ENCODE measurements at regions not wholly inside any gene's neighbourhood (a gene's known extent, or its start where the extent isn't known, plus 50 kb on each side); places are given as distances from the start of the nearest gene placed in this dataset.
A peak's percentile ranks its signal among the peaks of the same experiment; 100 is the strongest.

GRCh38 chr3:116947148-116947547 lies 237.6 kb downstream of the TUSC7 start:
- Histone ChIP-seq H3K4me1 (replicated peaks in 1 of 2) (peaks cover under 1 to 9% of the 10 kb centered on the region in 2 donors), H3K27ac (no peak overlapping the region), H3K27me3 (no peaks in the 10 kb centered on the region), H3K36me3 (replicated peaks in 1 of 2) (no peaks in the 10 kb centered on the region), H3K4me3 (no peak overlapping the region), H3K9me3 (replicated peaks in 1 of 3) (no peaks in the 10 kb centered on the region)
- WGBS, 4 donors = 94 to 98% (median 97%) methylated on average over 3 of the region's 3 CpGs
- TF ChIP-seq POLR2A (IDR thresholded peaks at IDR 0.05) (no peak), CTCF (IDR thresholded peaks at IDR 0.05) (no peak)
- intact Hi-C loops (cut with DNase I) = no loop called here
- no peak for DNase-seq

- Histone ChIP-seq H3K27me3 (no peaks in the 10 kb centered on the region), H3K27ac (no peak overlapping the region), H3K4me1 (replicated peaks in 1 of 2) (peaks cover 6 to 16% of the 10 kb centered on the region in 2 donors), H3K9me3 (replicated peaks in 1 of 3) (no peaks in the 10 kb centered on the region), H3K4me3 (no peak overlapping the region), H3K36me3 (replicated peaks in 1 of 2) (no peaks in the 10 kb centered on the region)
- intact Hi-C loops (cut with DNase I) = no loop called here
- no peak for DNase-seq
- no peak for TF ChIP-seq POLR2A (IDR thresholded peaks at IDR 0.05)
- 85 to 91% (median 89%) methylated on average over 3 of the region's 3 CpGs for WGBS, 4 donors
Measured at GRCh38 chr3:116947809-116948208, 238.2 kb downstream of the TUSC7 start.

GRCh38 chr3:116950301-116951055 lies 240.9 kb downstream of the TUSC7 start:
- 81 to 83% (median 83%) methylated on average over 7 of the region's 7 CpGs for WGBS, 4 donors

GRCh38 chr3:116951610-116952009 lies 242.0 kb downstream of the TUSC7 start:
- peak overlapping the region in 1 of 5 donors; percentile 29 for H3K27ac ChIP-seq
- H3K4me3 ChIP-seq = no peak overlapping the region
- no peak for DNase-seq
- no peaks in the 10 kb centered on the region for H3K9me3 ChIP-seq (replicated peaks in 1 of 3)
- H3K36me3 ChIP-seq (replicated peaks in 1 of 2) = no peaks in the 10 kb centered on the region
- H3K27me3 ChIP-seq = no peaks in the 10 kb centered on the region
- peaks cover 6 to 25% of the 10 kb centered on the region in 2 donors for H3K4me1 ChIP-seq (replicated peaks in 1 of 2)
- intact Hi-C loops (cut with DNase I) = no loop called here
- 75 to 76% (median 75%) methylated on average over 3 of the region's 3 CpGs for WGBS, 4 donors
- TF ChIP-seq CTCF (IDR thresholded peaks at IDR 0.05) (no peak), POLR2A (IDR thresholded peaks at IDR 0.05) (no peak)

More at GRCh38 chr3:116950301-116951055, 240.9 kb downstream of the TUSC7 start:
- DNase-seq = no peak
- H3K4me3 ChIP-seq = no peak overlapping the region
- intact Hi-C loops (cut with DNase I) = no loop called here
- TF ChIP-seq POLR2A (IDR thresholded peaks at IDR 0.05) (no peak), CTCF (IDR thresholded peaks at IDR 0.05) (no peak)
- no peaks in the 10 kb centered on the region for H3K27me3 ChIP-seq
- H3K27ac ChIP-seq = peak overlapping the region in 1 of 5 donors; percentile 12
- H3K36me3 ChIP-seq (replicated peaks in 1 of 2) = no peaks in the 10 kb centered on the region
- no peaks in the 10 kb centered on the region for H3K9me3 ChIP-seq (replicated peaks in 1 of 3)
- peaks cover 6 to 19% of the 10 kb centered on the region in 2 donors for H3K4me1 ChIP-seq (replicated peaks in 1 of 2)

GRCh38 chr3:116958291-116958690 lies 248.7 kb downstream of the TUSC7 start:
- intact Hi-C loops (cut with DNase I) = no loop called here
- DNase-seq = peak in 1 of 7 donors; percentile 11
- Histone ChIP-seq H3K4me3 (no peak overlapping the region), H3K27ac (no peak overlapping the region), H3K27me3 (no peaks in the 10 kb centered on the region), H3K36me3 (replicated peaks in 1 of 2) (no peaks in the 10 kb centered on the region), H3K9me3 (replicated peaks in 1 of 3) (no peaks in the 10 kb centered on the region), H3K4me1 (replicated peaks in 1 of 2) (peaks cover 0 to 18% of the 10 kb centered on the region in 2 donors)
- 25 to 50% (median 42%) methylated on average over 3 of the region's 3 CpGs for WGBS, 4 donors
- TF ChIP-seq CTCF (IDR thresholded peaks at IDR 0.05) (no peak), POLR2A (IDR thresholded peaks at IDR 0.05) (no peak)

Measured in adrenal gland (tissue), 9 donors.